MCF 10A (cell line): ENCODE measurements at regions not wholly inside any gene's neighbourhood (a gene's known extent, or its start where the extent isn't known, plus 50 kb on each side); places are given as distances from the start of the nearest gene placed in this dataset.

Source experiments
- BruUV-seq: library from RNA; stranded (reverse); fragments of 400-500 nt; replicated peaks from 2 replicates; lab custom pipeline; 2021; lab: Mats Ljungman, UMichigan
- CTCF ChIA-PET: fragments of 300-600 bp; sonication (Branson Sonifier 250); formaldehyde crosslinking; extraction: SDS; loops from one replicate; lab custom pipeline; 2021; ENCODE audit warnings: antibody characterized with exemption, inconsistent platforms; lab: Yijun Ruan, JAX
- POLR2A ChIA-PET: fragments of 300-600, 350-650 bp; sonication (Branson Sonifier 250); formaldehyde crosslinking; extraction: SDS; loops from one replicate; lab custom pipeline; 2020; ENCODE audit warnings: antibody characterized with exemption, inconsistent platforms; lab: Yijun Ruan, JAX
- DNase-seq: peaks from one replicate; pipeline ENCODE4 v3.0.0-alpha.2; 2018; ENCODE audit not compliant: unreplicated experiment
- H3K27ac Mint-ChIP-seq: one replicate; pipeline ENCODE4 v1.8.0; 2022; ENCODE audit warnings: mild to moderate bottlenecking, low read depth, mixed read lengths; ENCODE audit not compliant: unreplicated experiment
- H3K27me3 Mint-ChIP-seq: one replicate; pipeline ENCODE4 v1.8.0; 2022; ENCODE audit warnings: mixed read lengths; ENCODE audit not compliant: insufficient read depth, unreplicated experiment
- H3K36me3 Mint-ChIP-seq: one replicate; pipeline ENCODE4 v1.8.0; 2022; ENCODE audit warnings: mild to moderate bottlenecking, moderate library complexity, mixed read lengths; ENCODE audit not compliant: insufficient read depth, unreplicated experiment
- H3K4me1 Mint-ChIP-seq: one replicate; pipeline ENCODE4 v1.8.0; 2022; ENCODE audit warnings: mixed read lengths; ENCODE audit not compliant: insufficient read depth, unreplicated experiment
- H3K4me3 Mint-ChIP-seq: one replicate; pipeline ENCODE4 v1.8.0; 2022; ENCODE audit warnings: mild to moderate bottlenecking, moderate library complexity, mixed read lengths; ENCODE audit not compliant: unreplicated experiment
- H3K9me3 Mint-ChIP-seq: one replicate; pipeline ENCODE4 v1.8.0; 2022; ENCODE audit warnings: mixed read lengths; ENCODE audit not compliant: unreplicated experiment
- intact Hi-C: fragments of 100-400 bp; cut with micrococcal nuclease; formaldehyde crosslinking; loops from 2 replicates; pipeline ENCODE4 v1.14.1; 2022
- TF ChIP-seq, protein P1 (sequence below): fragments of 200-600 bp; IDR thresholded peaks from one replicate; pipeline ENCODE4 v1.8.0; 2022; ENCODE audit warnings: antibody characterized with exemption, mild to moderate bottlenecking; ENCODE audit not compliant: unreplicated experiment

DNA sequence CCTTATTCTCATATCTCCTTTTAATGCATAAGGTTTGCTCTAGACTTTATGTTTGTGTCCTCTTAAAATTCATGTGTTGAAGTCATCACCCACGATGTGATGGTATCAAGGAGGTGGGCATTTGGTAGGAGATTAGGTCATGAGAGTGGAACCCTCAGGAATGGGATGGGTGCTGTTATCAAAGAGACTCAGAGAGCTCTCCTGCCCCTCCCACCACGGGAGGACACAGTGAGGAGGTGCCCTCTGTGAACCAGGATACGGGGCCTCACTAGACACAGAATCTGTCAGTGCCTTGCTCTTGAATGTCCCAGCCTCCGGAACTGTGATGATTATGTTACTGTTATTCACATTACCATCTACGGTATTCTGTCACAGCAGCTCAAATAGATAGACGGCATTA, 359.0 kb downstream of the IRX1 start:
- CTCF ChIA-PET: no interaction called here
- intact Hi-C loops: no loop called here
- TF ChIP-seq, protein P1, sequence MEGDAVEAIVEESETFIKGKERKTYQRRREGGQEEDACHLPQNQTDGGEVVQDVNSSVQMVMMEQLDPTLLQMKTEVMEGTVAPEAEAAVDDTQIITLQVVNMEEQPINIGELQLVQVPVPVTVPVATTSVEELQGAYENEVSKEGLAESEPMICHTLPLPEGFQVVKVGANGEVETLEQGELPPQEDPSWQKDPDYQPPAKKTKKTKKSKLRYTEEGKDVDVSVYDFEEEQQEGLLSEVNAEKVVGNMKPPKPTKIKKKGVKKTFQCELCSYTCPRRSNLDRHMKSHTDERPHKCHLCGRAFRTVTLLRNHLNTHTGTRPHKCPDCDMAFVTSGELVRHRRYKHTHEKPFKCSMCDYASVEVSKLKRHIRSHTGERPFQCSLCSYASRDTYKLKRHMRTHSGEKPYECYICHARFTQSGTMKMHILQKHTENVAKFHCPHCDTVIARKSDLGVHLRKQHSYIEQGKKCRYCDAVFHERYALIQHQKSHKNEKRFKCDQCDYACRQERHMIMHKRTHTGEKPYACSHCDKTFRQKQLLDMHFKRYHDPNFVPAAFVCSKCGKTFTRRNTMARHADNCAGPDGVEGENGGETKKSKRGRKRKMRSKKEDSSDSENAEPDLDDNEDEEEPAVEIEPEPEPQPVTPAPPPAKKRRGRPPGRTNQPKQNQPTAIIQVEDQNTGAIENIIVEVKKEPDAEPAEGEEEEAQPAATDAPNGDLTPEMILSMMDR: no peak
- H3K4me1 Mint-ChIP-seq: no peaks in the 10 kb centered on the region
- H3K27me3 Mint-ChIP-seq: no peaks in the 10 kb centered on the region
- POLR2A ChIA-PET: no interaction called here
- no TSS peak for BruUV-seq
- no peak for DNase-seq
- no peaks in the 10 kb centered on the region for H3K36me3 Mint-ChIP-seq
- H3K9me3 Mint-ChIP-seq: peaks cover 27% of the 10 kb centered on the region
- no peak overlapping the region for H3K27ac Mint-ChIP-seq
- H3K4me3 Mint-ChIP-seq: no peak overlapping the region

DNA sequence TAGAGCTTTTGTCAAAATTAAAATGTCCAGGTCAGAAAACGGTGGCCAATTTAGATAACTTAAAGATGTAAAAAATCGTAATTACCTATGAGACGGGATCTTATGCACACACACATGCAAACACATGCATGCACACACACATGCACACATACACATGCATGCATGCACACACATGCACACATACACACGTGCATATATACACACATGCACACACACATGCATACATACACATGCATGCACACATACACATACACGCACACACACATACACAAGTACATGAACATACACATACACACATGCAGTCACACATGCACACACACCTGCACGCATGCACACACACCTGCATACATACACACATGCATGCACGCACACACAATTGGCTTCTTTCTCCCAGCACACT, 362.0 kb downstream of the IRX1 start:
- H3K9me3 Mint-ChIP-seq: peaks cover 46% of the 10 kb centered on the region
- no TSS peak for BruUV-seq
- no peak overlapping the region for H3K27ac Mint-ChIP-seq
- no peak for DNase-seq
- no peaks in the 10 kb centered on the region for H3K27me3 Mint-ChIP-seq
- CTCF ChIA-PET: interaction anchor here (0.6 to 0.7 kb wide), 2 partner anchors 911 to 1043 kb away, joined by 3 read pairs; no protein-coding TSS in a partner anchor
- TF ChIP-seq, protein P1: no peak
- H3K4me3 Mint-ChIP-seq: no peak overlapping the region
- no peaks in the 10 kb centered on the region for H3K36me3 Mint-ChIP-seq
- no peaks in the 10 kb centered on the region for H3K4me1 Mint-ChIP-seq
- intact Hi-C loops: no loop called here
- POLR2A ChIA-PET: no interaction called here

DNA sequence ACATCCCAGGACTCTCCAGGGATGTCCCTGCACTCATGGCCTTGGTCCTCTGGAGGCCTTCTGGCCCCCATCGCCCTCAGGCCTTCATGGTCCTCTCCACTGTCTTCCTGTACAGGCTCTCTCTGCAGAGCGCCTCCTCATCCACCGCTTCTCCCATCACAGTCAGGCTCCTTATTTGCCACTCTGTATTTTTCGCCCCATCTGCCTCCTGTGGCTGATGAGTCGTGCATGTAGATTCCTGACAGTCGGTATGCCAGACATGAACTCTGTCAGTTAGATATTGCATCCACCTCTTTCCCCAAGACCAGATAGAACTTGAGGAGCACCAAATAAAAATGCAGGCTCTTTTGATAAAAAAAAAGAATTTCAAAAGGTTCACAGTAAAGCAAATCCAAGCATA, 362.8 kb downstream of the IRX1 start:
- TF ChIP-seq, protein P1: no peak
- POLR2A ChIA-PET: no interaction called here
- intact Hi-C loops: no loop called here
- no TSS peak for BruUV-seq
- peaks cover 47% of the 10 kb centered on the region for H3K9me3 Mint-ChIP-seq
- H3K27me3 Mint-ChIP-seq: no peaks in the 10 kb centered on the region
- H3K4me3 Mint-ChIP-seq: no peak overlapping the region
- H3K4me1 Mint-ChIP-seq: no peaks in the 10 kb centered on the region
- H3K36me3 Mint-ChIP-seq: no peaks in the 10 kb centered on the region
- no peak for DNase-seq
- CTCF ChIA-PET: interaction anchor here (0.7 kb wide), 1 partner anchor 1044 kb away, joined by 3 read pairs; no protein-coding TSS in a partner anchor
- no peak overlapping the region for H3K27ac Mint-ChIP-seq

DNA sequence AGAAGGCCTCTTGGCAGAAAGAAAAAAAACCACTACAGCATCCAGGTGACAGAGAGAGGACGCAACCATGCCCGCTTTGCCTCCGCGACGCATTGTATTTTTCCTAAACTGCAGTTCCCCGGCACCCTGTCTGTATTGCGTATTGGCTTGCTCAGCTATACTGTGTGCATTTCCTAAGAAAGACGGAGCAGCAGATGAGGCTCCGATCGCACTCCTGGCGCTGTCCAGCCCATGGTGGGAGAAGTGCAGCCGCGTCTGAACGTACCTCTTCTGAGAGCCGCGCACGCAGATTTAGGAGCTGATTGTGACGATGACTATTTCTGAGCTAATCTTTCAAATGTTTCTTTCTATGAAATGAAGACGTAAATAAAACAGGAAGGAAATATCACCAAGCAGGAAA, 366.5 kb downstream of the IRX1 start:
- BruUV-seq: no TSS peak
- no peaks in the 10 kb centered on the region for H3K4me1 Mint-ChIP-seq
- H3K4me3 Mint-ChIP-seq: no peak overlapping the region
- intact Hi-C loops: no loop called here
- no peak for DNase-seq
- no peak overlapping the region for H3K27ac Mint-ChIP-seq
- TF ChIP-seq, protein P1: no peak
- H3K27me3 Mint-ChIP-seq: no peaks in the 10 kb centered on the region
- no peaks in the 10 kb centered on the region for H3K36me3 Mint-ChIP-seq
- ChIA-PET CTCF (interaction anchor here (0.9 kb wide), 1 partner anchor 19 kb away, joined by 3 read pairs; no protein-coding TSS in a partner anchor), POLR2A (no interaction called here)
- peaks cover 43% of the 10 kb centered on the region for H3K9me3 Mint-ChIP-seq
